Activated gamma-delta T cell treated with Interleukin-2 at 50 U/mL for 16 hours (primary cell): ENCODE measurements at regions not wholly inside any gene's neighbourhood (a gene's known extent, or its start where the extent isn't known, plus 50 kb on each side); places are given as distances from the start of the nearest gene placed in this dataset.

Experiments
- DNase-seq: peaks from one replicate; pipeline ENCODE4 v3.0.0-alpha.2; 2020

DNA sequence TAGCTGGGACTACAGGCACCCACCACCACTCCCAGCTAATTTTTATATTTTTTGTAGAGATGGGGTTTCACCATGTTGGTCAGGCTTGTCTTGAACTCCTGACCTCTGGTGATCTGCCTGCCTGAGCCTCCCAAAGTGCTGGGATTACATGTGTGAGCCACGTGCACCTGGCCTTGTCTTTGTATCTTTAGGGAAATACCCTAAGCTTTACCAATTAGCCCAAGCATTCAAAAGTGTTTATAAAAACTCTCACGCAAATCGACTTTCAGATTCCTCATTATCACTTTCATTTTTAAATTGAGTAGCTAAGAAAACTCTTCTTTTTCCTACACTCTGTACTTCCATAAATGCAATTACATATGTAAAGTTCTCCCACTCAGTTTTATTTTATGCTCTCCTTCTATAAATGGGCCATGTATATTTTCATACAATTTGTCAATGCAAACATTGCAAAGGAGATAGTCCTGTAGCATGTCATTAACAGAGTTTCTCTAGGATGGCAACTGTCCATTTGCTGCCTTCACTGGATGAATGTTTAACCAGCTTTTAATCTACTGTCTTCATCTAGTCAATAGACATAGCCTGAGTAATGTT is 326.2 kb upstream of the LRATD1 start:
- no peak for DNase-seq

DNA sequence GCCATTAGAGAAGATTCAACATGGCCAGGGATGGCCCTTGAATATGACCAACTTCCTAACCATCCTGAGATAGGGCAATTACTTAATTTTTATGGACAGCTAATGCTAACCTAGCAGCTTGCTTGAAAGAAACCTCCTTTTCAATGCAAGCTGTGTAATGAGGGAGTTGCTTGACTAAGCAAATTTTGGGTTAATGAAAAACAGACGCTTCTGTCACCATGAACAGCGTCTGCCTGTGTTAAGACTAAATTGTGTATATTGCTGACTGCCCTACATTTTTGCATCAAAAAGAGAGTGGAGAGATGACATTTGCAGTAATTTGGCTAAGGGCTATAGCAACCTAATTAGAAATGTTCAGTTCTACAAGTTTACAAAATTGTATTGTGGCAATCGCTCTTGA is 319.2 kb upstream of the LRATD1 start:
- no peak for DNase-seq

DNA sequence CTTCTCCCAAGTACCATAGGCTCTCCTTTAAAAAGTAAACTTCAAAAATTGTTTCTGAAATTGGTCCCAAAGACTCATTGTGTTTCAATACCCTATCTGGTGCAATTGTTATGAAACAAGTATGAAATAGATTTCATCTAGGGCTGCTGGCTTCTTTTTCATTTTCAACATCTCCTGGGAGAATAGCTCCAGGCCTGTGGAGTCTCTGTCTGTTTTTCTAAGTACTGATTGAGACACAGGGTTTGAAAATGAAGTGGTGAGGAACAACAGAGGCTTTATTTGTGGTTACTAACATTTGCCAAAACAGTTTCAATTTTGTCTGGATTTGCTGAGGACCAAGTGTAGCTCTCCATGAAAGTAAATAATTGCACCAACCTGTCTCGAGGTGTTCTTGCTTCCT is 315.9 kb upstream of the LRATD1 start:
- no peak for DNase-seq

DNA sequence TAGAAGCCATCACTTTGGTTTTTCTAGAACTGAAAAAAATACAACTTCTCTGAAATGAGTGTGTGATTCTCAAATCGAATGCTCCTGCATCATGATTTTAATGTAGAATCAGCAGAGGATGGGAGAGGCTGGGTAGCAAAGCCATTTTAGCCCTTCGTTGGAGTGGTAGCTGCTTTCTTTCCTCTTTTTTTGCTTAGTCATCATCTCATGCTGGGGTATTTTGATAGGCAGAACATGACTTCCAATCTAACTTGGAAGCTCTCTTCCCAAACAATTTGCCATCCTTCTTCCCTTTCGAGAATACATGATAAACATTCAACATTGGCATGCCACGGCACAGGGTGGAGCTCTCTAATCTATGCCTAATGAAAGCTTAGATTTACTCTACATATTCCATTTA is 311.2 kb upstream of the LRATD1 start:
- no peak for DNase-seq

DNA sequence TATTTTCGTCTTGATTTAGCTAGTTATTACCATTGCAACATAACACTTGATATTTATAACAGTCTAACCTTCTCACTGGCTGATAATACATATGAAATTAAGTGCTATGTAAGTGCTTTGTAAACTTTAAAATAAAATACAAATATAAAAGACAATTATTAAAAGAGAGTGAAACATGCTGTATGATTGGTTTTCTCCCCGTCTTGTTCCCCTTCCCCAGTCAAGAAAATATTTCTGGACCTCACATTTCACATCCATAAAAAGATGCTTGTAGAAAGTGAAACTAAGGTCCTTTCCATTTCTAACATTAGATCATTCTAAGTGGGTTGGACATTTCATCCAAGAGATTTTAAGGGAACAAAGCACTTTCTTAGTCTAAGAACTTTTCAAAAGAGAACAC is 310.2 kb upstream of the LRATD1 start:
- no peak for DNase-seq

DNA sequence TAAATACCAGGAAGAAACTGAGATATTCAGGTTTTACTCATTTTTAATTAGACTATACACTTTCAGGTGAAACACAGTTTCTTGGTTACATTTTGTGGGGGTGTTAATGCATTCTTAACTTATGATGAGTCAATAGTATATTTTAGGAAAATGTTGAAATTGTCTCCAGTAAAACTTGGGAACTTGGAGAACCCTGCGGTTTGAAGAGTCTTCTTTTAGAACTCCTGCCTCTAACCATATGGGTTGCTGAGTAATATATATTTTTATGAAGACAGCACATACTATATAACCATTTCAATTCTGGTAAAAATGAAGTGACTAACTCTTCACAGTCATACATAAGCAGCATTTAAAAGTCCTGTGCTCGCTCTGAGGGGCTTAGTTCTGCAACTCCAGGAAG is 308.2 kb upstream of the LRATD1 start:
- DNase-seq, result no peak

DNA sequence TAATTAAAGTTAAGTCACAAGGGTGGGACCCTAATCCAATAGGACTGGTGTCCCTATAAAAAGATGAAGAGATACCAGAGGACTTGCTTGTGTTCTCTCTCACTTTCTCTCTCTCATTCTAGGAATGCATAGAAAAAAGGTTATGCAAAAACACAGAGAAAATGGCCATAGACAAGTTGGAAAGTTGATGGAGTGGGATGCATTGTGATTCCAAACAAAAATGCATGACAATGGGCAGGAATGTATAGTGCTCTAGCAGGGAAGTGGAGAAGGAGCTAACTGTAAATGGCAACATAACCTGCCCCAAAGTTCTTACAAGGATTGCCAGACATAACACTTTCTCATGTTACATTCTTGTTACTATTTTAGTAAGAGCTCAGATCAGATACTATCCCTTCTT is 301.6 kb upstream of the LRATD1 start:
- no peak for DNase-seq

DNA sequence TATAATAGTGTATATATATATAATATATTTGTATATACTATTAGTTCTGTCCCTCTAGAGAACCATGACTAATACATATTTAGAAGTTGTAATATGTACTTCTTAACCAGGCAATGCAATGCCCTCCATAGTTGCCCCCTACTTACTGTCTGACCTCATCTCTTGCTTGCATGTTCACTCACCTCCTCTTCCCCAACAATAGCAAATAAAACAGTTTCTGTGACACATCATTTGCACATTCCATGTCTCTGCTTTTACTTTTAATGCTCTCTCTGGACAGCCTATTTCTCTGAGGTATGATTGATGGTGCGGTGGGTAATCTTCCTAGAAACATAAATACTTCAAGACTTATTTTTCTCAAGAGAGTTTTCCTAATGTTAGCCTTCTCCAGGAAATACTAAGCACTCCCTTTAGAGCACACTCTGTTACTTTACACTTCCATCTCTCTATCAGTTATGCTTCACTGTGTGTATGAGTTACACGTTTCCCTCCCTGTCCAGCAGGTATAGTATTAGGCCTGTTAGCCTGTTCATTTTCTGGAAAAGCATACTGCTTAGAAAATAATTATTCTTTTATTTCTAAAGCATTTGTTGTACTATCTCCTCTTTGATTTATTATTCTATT is 295.6 kb upstream of the LRATD1 start:
- DNase-seq, result no peak

DNA sequence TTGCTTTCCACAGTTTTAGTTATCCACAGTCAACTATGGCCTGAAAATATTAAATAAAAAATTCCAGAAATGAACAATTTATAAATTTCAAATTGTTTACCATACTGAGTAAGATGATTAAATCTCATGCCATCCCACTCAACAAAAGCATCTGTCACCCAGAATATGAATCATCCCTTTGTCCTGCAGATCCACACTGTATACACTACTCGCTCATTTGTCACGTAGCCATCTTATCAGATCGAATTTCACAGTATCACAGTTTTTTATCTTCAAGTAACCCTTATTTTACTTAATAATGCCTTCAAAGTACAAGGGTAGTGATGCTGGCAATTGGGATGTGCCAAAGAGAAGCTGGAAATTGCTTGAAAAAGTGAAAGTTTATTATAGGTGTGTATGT is 291.8 kb upstream of the LRATD1 start:
- DNase-seq, result no peak

DNA sequence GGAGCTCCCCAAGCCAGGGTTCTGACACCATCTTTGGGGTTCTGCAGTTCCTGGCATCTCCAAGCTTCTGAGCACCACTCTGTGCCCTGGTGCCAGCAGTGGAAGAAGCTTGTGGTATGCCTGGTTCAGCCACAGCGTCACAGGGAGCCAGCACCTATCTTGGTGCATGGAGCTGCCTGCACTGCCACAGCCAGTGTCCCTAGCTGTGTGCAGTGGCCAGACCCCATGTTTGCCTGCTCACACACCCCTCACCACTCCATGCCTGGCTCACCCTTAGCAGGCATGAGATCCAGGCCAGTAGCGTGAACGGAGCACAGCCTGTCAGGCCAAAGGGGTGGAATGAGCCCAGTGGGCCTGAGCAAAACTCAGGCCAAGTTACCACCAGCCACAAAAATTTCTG is 290.2 kb upstream of the LRATD1 start:
- DNase-seq, result no peak

DNA sequence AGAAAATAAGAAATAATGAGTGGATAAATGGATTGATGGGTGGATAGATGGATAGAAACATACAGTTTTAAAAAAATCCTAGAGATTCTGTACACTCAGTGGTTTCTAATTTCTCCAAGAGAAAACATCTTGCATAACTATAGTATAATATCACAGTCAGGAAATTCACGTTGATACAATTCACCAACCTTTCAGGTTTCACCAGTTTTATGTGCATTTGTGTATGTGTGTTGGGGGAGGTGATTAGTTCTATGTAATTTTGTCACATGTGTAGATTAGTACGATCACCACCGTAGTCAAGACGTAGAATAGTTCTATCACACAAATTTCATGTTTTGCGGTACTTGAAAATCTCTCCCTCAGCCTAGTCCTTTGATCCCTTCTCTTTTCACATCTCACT is 288.2 kb upstream of the LRATD1 start:
- no peak for DNase-seq

DNA sequence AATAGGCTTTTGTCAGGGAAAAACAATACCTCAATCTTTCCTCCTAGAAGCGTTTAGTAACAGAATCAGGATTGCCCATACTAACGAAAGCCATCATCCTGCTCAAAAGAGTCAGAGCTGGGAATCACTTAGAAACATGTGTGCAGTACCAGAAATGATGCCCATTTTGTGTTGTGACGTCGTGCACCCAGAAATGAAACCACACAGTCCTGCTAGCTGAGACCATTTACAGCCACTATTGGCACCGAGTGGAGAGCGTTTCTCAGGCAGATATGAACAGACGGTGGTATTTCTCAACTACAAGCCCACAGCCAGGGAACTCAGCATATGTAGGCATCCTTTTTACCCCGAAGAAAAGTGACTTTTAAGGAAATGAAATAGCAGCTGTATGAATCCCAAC is 284.3 kb upstream of the LRATD1 start:
- no peak for DNase-seq

DNA sequence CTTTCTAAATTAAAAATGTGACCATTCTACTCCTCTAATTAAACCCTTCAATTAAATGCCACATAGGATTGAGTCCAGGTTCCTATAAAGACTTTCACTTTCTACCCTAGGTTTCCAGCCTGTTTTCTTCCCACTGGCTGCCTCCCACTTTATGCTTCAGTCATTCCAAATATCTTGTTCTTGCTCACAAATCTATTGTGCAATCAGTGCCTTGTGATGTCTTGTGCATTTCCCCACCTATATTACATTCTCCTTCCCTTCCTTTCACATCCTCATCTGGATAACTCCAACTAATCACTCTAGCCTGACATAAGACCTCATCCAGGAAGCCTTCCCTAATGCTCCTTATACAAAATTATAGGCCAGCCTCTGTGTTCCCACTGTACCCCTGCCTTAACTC is 281.7 kb upstream of the LRATD1 start:
- no peak for DNase-seq

DNA sequence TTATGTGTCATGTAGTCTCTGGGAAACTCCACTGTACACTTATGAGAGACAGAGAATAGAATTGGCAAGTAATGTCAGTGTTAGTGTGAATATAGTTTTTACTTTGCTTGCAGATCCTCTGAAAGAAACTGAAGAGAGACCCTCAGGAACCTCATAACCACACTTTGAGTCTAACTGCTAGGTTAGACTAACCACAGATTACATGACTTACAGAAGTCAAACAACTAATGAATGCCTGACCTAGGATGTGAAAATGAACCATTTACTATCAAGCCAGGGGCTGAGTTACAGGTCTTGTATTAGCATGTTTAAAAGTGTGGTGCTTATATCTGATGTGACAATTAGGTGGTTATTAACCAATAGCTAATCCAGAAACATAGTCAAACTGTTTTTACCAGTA is 280.4 kb upstream of the LRATD1 start:
- DNase-seq, result no peak

DNA sequence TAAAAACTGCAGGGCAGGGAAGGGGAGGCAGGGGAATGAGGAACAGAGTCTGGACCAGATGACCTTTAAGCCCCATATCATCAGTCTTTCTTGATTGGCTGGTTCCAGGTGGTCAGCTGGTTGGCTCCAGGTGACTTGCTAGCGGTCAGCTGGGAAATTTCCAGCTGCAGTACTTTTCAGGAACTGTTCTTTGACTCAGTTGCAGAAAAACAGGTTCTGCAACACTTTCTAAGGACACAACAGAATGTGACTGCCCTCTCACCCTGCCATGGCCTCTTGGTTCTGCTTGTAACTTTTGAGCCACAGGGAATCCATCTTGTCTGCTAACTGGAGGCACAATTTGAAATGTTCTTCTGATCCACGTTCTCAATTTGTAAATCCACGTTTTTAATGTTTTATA is 278.3 kb upstream of the LRATD1 start:
- DNase-seq, result no peak

DNA sequence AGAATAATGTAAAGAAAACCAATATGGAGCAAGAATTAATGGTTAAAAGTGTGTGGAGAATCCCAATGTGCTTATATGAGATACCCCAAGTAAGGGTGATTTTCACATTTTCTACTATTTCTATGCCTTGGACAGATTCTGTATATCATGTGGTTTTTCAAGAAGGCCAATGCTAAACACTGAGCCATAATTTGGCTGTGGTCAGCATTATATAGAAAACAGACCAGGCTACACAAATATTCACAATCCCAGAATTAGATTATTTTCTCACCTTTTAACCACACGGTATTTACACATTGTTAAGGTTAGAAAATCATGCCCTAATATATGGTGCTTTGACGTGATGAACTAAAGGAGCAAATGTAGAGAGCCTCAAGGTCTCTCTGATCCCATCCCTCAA is 277.4 kb upstream of the LRATD1 start:
- no peak for DNase-seq

DNA sequence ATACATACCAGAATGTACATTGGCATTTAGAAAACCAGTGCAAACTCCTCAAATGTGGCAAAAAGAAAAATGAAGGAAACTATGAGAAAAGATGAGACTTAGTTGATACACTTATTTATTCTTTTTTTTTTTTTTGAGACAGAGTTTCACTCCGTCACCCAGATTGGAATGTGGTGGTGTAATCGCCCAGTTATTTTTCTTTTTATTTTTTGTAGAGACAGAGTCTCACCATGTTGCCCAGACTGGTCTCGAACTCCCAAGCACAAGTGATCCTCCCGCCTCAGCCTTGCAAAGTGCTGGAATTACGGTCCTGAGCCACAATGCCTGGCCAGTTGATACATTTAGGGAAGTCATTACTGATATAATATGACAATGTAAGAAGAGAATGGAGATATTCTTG is 274.2 kb upstream of the LRATD1 start:
- DNase-seq, result no peak

DNA sequence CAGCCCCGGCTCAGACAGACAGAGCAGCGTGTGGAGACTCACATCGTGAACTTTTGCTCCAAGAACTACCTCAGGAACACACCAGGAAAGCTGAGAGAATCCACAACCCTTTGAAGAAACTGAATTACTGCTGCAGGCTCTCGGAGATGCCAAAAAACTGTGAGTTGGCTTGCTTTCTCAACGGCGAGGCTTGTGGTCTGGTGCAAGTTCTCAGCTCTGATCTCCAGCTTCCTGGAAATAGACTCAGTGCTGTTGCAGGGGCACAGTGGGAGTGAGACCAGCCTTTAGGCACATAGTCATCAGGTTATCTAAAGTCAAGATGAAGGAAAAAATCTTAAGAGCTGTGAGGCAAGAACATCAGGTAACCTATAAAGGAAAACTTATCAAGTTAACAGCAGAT is 273.7 kb upstream of the LRATD1 start:
- DNase-seq, result no peak

DNA sequence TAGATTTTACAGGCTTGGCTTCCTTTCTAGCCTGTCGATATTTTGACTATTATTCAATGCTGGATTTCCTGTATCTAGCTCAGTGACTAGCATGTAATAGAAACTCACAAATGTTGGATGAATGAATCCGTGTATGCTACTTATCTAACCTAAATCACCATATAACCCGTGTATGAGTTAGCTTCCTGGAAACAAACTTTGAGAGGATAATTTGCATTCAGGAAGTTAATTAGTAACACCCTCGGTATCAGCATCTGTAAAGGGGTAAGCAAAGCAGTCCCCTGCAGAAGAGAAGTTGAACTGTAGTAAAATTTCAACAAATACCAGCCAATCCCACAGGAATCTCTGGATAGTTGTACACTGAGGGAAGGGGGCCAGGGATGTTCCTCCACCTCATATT is 269.4 kb upstream of the LRATD1 start:
- DNase-seq, result no peak

DNA sequence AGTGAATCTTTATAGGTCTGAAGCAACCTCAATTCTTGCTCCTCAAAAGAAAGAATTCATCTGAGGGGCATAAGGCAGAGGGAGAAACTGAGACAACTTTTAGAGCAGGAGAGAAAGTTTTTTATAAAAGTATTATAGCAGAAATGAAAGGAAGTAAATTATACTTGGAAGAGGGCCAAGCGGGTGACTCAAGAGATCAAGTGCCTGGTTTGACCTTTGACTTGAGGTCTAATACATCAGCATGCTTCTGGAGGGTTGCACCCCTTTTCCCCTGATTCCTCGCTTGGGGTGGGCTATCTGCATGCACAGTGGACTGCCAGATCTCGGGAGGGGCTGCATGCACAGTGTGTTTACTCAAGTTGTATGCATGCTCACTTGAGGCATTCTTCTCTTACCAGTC is 268.5 kb upstream of the LRATD1 start:
- no peak for DNase-seq

DNA sequence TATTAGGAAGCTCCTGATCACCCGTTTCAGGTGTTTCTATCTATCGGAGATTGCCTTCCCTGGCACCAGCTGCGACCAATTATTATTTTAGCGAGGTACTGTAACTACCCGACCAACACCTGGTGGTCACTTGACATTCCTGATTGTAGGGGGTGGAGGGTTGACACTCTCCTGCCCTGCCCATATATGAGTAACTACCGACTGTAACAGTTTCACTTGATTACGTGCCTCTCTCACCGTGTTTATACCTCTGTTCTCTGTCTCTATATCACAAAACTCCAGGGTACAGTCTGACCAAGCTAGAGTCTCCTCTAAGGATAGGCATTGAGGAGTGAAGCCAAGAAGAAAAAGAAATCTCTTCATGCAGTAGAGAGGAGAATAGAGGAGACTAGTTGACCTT is 268.0 kb upstream of the LRATD1 start:
- no peak for DNase-seq

DNA sequence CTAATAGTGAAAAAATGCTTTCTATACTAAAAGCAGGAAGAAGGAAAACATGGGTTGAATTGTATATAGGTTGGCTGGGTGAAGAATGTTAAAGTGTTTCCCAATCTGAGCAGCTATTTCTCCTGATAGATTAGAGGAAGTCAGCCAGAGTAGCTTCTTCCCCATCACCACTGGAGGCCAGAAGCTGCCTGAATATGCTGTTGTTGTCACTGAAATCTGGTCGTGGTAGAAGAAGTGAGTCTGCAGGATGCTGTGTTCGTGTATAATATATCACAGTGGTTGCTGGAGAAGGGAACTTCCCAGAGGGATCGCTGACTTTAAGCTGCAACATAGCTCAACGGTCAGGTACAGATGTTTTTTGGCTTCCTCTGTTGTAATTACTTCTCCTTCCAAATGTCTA is 247.5 kb upstream of the LRATD1 start:
- no peak for DNase-seq

DNA sequence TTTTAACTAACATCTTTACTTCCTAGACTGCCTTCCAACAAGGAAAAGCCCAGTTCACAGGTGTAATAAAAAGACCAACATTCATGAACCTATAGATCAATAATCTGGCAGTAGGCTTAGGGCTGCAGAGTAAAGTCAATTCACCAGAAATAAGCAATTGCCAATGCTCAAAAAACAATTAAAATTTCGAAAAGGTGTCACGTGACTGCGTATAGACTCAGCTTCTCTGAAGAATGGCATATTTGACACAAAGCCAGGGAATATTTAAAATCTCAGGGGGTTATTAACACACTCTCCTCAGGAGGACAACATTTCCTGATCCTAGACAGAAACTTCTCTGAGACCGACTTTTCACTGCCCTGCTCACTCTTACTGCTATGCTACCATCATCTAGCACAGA is 245.2 kb upstream of the LRATD1 start:
- no peak for DNase-seq

DNA sequence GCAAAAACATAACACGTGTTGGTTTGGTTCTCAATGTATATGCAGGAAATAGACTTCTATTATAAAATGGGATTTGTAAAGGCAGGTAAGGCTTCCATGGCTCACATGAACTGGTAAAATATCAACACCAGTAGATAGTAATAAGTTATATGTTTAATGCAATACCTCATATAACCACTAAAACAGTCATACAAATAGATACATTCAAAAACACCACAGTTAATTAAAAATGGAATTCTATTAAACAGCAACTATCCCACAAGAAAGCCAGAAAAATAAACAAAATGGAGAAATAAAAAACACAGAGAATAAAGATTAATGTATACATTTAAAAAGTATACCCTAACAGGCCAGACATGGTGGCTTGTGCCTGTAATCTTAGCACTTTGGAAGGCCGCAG is 243.8 kb upstream of the LRATD1 start:
- no peak for DNase-seq

DNA sequence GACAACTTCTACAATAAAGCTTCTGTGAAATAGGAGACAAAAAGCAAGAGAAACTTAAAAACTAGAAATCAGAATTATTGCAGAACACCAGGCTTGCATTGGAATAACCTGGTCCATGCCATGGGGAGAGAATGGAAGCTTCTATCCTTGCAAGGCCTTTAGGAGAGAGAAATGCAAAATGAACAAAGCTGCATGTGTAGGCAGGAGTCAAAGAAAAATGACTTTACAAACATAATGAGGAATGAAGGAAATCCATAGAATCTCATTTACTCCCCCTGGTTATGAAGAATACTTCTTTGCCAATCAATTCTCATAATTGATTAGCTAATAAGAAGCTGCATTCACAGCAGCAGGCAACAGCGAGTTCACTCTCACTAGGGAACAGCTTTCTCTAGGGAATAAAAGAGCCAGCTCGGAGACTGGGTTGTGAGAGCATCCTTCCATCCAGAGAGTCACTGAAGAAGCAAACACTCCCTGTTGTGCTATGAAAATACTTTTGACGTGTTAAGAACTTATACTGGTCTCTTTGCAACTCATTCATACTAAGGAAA is 235.9 kb upstream of the LRATD1 start:
- DNase-seq, result no peak
